HG03378 (cell line): ENCODE measurements at regions not wholly inside any gene's neighbourhood (a gene's known extent, or its start where the extent isn't known, plus 50 kb on each side); places are given as distances from the start of the nearest gene placed in this dataset.

ENCODE experiments used
- ATAC-seq: cut with Tn5 transposase; IDR thresholded peaks from one replicate; pipeline ENCODE4 v1.9.1; 2021; ENCODE audit warnings: mild to moderate bottlenecking, moderate library complexity; ENCODE audit not compliant: unreplicated experiment

GRCh38 chr4:156710365-156711192, 261.0 kb downstream of the PDGFC start:
- no peak for ATAC-seq

GRCh38 chr4:156705311-156705710, 266.3 kb downstream of the PDGFC start:
- no peak for ATAC-seq

- no peak for ATAC-seq
These were observed 276.4 kb downstream of the PDGFC start for GRCh38 chr4:156695163-156695562.

GRCh38 chr4:156694413-156694812, 277.2 kb downstream of the PDGFC start:
- ATAC-seq, result no peak

- no peak for ATAC-seq
These were observed 278.0 kb downstream of the PDGFC start for GRCh38 chr4:156693557-156693956.

- no peak for ATAC-seq
These were observed 279.6 kb downstream of the PDGFC start for GRCh38 chr4:156692016-156692415.

- no peak for ATAC-seq
These were observed 281.0 kb downstream of the PDGFC start for GRCh38 chr4:156690572-156690971.

- ATAC-seq, result no peak
These were observed 285.5 kb downstream of the PDGFC start for GRCh38 chr4:156686120-156686519.

- no peak for ATAC-seq
These were observed 286.3 kb downstream of the PDGFC start for GRCh38 chr4:156685308-156685707.

- ATAC-seq, result no peak
These were observed 293.9 kb downstream of the PDGFC start for GRCh38 chr4:156677656-156678055.

- ATAC-seq, result no peak
These were observed 294.5 kb downstream of the PDGFC start for GRCh38 chr4:156677131-156677531.

GRCh38 chr4:156676116-156676851, 295.3 kb downstream of the PDGFC start:
- no peak for ATAC-seq

GRCh38 chr4:156673483-156673882, 298.1 kb downstream of the PDGFC start:
- ATAC-seq, result no peak

GRCh38 chr4:156672492-156673305, 298.9 kb downstream of the PDGFC start:
- no peak for ATAC-seq

GRCh38 chr4:156665780-156666366, 305.7 kb downstream of the PDGFC start:
- no peak for ATAC-seq

GRCh38 chr4:156663663-156664062, 307.9 kb downstream of the PDGFC start:
- no peak for ATAC-seq

GRCh38 chr4:156662921-156663320, 308.7 kb downstream of the PDGFC start:
- ATAC-seq, result no peak

- no peak for ATAC-seq
These were observed 310.0 kb downstream of the PDGFC start for GRCh38 chr4:156661555-156661954.

- ATAC-seq, result no peak
These were observed 311.1 kb downstream of the PDGFC start for GRCh38 chr4:156660465-156660864.

GRCh38 chr4:156659983-156660382, 311.6 kb downstream of the PDGFC start:
- ATAC-seq, result no peak

- no peak for ATAC-seq
These were observed 312.0 kb downstream of the PDGFC start for GRCh38 chr4:156659570-156659969.
